Thymus (tissue), 11 donors: ENCODE measurements at regions not wholly inside any gene's neighbourhood (a gene's known extent, or its start where the extent isn't known, plus 50 kb on each side); places are given as distances from the start of the nearest gene placed in this dataset.
A peak's percentile ranks its signal among the peaks of the same experiment; 100 is the strongest.
"Not testable (repeated sequence)": the region's sequence is repeated elsewhere in the genome, so short reads cannot be mapped to it uniquely, and the experiment has no call there.

Experiments used
- DNase-seq, 9 donors: peaks; one replicate each; pipeline ENCODE4 v3.0.0-alpha.2; 2013; ENCODE audit warnings: low spot score in 9 of 9, low read depth in 6 of 9, missing footprints in 1 of 9
- H3K27ac ChIP-seq, 2 donors: one replicate each; pipeline ENCODE4 v1.5.1; 2013; ENCODE audit warnings: control low read depth in 1 of 2, low read depth in 1 of 2, low read length in 1 of 2, mild to moderate bottlenecking in 1 of 2, moderate library complexity in 1 of 2
- H3K27me3 ChIP-seq, 2 donors: one replicate each; pipeline ENCODE4 v1.5.1; 2013; ENCODE audit warnings: low read length in 1 of 2; ENCODE audit not compliant: control insufficient read depth in 2 of 2, insufficient read depth in 1 of 2
- H3K36me3 ChIP-seq, 2 donors: one replicate each; pipeline ENCODE4 v1.5.1; 2013; ENCODE audit warnings: low read length in 1 of 2, mild to moderate bottlenecking in 1 of 2, moderate library complexity in 1 of 2; ENCODE audit not compliant: control insufficient read depth in 2 of 2, insufficient read depth in 2 of 2
- H3K4me1 ChIP-seq, 2 donors: one replicate each; pipeline ENCODE4 v1.5.1; 2013; ENCODE audit warnings: low read length in 2 of 2; ENCODE audit not compliant: control insufficient read depth in 2 of 2, insufficient read depth in 2 of 2
- H3K4me3 ChIP-seq, 2 donors: one replicate each; pipeline ENCODE4 v1.5.1; 2013; ENCODE audit warnings: low read length in 2 of 2, control low read depth in 1 of 2, mild to moderate bottlenecking in 1 of 2
- H3K9me3 ChIP-seq, 2 donors: one replicate each; pipeline ENCODE4 v1.5.1; 2013; ENCODE audit warnings: low read length in 1 of 2, mild to moderate bottlenecking in 1 of 2; ENCODE audit not compliant: control insufficient read depth in 2 of 2, insufficient read depth in 1 of 2
- WGBS: extraction: QIAGEN DNeasy Blood & Tissue Kit; methylation state at CpG from one replicate; pipeline ENCODE4 v1.1.7; 2013; 5-methylcytosine and 5-hydroxymethylcytosine counted together
- donor health status: healthy.

DNA sequence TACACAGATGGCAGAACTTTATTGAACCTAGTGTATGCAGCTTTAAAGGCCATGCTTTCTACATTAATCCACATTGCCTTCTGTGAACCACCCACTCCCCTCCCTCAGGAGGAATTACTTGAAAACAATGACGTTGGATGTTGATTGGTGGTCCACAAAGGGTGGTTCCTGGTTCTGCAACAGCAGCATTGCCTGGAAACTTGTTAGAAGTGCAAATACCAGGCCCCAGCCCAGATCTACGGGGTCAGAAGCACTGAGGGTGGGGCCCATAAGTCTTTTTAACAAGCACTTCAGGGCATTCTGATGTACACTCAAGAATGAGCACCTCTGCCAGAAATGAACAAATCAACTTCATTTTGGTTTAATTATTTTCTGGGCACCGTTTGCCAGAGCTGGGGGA lies 91.0 kb downstream of the ISX start:
- no peak overlapping the region for H3K4me3 ChIP-seq
- H3K27ac ChIP-seq = no peak overlapping the region
- peaks cover 0 to 2% of the 10 kb centered on the region in 2 donors for H3K27me3 ChIP-seq
- 78% methylated on average over 3 of the region's 3 CpGs for WGBS
- H3K4me1 ChIP-seq = no peaks in the 10 kb centered on the region
- DNase-seq = no peak
- H3K9me3 ChIP-seq = no peaks in the 10 kb centered on the region
- H3K36me3 ChIP-seq = no peaks in the 10 kb centered on the region

DNA sequence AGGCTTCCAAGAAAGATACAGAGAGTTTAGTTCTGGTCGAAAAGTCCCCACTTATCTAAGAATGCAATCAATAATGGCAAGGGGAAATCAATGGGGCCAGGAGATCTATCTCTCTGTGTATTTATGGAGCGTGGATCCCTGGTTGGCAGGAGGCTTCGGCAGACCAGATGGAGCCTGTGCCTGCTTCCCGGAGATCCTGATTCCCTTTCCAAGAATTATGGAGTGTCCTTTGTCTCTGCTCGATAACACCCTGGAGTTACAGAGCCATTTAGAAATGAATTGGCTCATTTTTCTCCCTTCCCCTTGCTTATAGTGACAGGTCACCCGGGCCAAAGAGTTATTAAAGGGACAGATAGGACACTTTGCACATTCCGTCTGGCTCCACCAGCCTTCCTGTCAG lies 92.4 kb downstream of the ISX start:
- no peak overlapping the region for H3K4me3 ChIP-seq
- no peak overlapping the region for H3K27ac ChIP-seq
- no peak for DNase-seq
- no peaks in the 10 kb centered on the region for H3K36me3 ChIP-seq
- peaks cover 0 to 2% of the 10 kb centered on the region in 2 donors for H3K27me3 ChIP-seq
- H3K4me1 ChIP-seq = no peaks in the 10 kb centered on the region
- WGBS = 69% methylated on average over 7 of the region's 7 CpGs
- no peaks in the 10 kb centered on the region for H3K9me3 ChIP-seq

DNA sequence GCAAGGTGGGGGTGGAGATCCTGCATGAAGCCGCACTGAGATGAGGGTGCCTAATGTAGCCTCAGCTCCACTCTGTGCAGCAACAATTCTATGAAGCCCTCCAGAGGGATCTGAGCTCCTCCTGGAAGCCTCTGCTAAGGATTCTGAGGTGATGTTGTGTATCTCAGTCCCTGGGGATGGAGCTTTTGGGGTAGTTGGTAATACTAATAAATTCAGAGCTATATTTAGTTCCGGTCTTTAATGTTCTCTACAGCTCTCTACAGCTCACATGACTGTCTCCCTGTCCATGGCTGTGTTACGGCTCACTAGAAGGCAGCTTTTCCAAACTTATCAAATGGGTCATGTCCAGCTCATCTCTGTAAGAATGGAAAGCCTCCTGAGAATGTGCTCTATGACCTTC lies 93.4 kb downstream of the ISX start:
- Histone ChIP-seq H3K4me3 (no peak overlapping the region), H3K9me3 (no peaks in the 10 kb centered on the region), H3K27me3 (peaks cover 0 to 2% of the 10 kb centered on the region in 2 donors), H3K36me3 (no peaks in the 10 kb centered on the region), H3K4me1 (no peaks in the 10 kb centered on the region), H3K27ac (no peak overlapping the region)
- no peak for DNase-seq
- 96% methylated on average over 3 of the region's 3 CpGs for WGBS

DNA sequence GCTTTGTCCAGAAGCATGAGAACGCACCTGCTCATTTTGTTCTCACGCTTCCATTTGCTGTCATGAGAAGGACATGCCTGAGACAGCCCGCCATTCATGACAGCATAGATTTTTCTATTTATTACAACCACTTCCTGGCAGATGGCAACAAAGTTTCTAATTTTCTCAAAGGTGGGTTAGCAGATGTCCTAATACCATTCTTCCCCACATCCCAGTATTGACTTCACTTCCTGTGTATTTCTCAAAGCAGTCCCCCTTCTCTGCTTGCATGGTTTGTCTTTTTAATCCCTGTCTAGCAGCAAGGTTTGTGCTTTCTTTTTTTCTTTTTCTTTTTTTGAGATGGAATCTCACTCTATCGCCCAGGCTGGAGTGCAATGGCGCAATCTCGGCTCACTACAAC lies 94.3 kb downstream of the ISX start:
- DNase-seq = no peak
- no peak overlapping the region for H3K27ac ChIP-seq
- H3K36me3 ChIP-seq = no peaks in the 10 kb centered on the region
- H3K4me3 ChIP-seq = no peak overlapping the region
- H3K9me3 ChIP-seq = no peaks in the 10 kb centered on the region
- 89% methylated on average over 6 of the region's 6 CpGs for WGBS
- H3K4me1 ChIP-seq = no peaks in the 10 kb centered on the region
- H3K27me3 ChIP-seq = no peaks in the 10 kb centered on the region

DNA sequence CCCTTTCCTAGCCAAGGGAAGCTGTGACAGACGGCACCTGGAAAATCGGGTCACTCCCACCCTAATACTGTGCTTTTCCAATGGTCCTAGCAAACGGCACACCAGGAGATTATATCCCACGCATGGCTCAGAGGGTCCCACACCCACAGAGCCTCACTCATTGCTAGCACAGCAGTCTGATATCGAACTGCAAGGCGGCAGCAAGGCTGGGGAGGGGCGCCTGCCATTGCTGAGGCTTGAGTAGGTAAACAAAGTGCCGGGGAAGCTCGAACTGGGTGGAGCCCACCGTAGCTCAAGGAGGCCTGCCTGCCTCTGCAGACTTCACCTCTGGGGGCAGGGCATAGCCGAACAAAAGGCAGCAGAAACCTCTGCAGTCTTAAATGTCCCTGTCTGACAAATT lies 91.4 kb upstream of the HMGXB4 start:
- not testable (repeated sequence) for DNase-seq, H3K4me3 ChIP-seq, H3K36me3 ChIP-seq, H3K4me1 ChIP-seq, H3K27me3 ChIP-seq, H3K9me3 ChIP-seq, H3K27ac ChIP-seq
- 91% methylated on average over 11 of the region's 11 CpGs for WGBS

DNA sequence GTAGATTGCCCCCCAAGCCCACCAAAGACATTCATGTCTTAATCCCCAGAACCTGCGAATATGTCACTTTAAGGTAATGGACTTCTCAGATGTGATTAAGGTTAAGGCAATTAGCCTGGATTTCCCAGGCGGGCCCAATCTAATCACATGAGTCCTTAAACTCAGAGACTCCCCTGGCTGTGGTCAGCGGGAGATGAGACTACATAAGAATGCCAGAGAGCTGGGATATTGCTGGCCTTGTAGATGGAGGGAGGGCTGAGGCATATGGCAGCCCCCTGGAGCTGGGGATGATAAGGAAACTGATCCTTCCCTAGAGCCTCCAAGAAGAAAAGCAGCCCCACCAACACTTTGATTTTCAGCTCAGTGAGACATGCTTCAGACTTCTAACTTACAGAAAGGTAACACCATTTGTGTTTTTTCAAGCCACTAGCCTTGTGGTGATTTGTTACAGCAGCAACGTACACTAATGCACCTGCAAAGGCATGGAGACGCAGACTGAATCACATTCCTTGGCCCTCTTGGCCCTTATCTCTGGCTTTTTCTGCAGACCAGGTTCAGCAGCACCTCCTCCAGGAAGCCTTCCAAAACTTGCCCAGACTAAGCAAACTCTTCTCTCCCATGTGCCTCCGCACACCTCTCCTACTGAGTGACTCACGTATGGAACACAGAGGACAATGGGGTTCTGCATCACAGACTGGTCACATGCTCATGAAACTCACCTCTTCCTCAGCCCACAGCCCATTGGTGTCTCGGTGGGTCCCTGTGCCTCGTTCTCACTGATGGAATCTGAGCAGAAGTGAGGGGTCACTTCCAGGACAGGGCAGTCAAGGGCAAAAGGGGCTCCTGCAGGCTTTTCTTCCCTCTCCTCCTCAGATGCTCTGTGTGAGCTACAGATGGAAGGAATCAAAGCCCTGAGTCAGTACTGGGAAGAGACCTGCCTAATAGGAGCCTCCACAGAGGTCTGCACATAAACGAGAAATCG lies 86.3 kb upstream of the HMGXB4 start:
- H3K27me3 ChIP-seq = no peaks in the 10 kb centered on the region
- no peak overlapping the region for H3K4me3 ChIP-seq
- DNase-seq = peak in 1 of 9 donors; percentile 4
- no peaks in the 10 kb centered on the region for H3K36me3 ChIP-seq
- no peaks in the 10 kb centered on the region for H3K9me3 ChIP-seq
- H3K4me1 ChIP-seq = no peaks in the 10 kb centered on the region
- no peak overlapping the region for H3K27ac ChIP-seq
- WGBS = 81% methylated on average over 11 of the region's 11 CpGs

DNA sequence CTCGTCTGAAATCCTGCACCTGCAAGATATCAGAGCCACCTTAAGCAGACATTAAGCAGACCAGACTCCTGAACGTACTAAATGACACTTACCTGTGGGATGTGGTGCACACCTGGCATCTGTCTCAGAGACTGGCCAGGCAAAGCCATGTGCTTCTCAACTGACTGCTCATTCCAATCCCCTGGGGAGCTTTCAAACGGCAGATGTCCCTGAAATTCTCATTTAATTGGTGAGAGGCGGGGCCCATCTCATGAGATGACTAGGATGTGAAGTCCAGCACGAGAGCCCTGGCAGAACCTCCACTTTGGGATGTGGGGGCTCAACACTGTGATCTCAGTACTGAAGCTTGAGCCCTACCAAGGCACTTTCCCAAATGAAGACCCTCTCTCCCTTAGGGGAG lies 84.9 kb upstream of the HMGXB4 start:
- H3K9me3 ChIP-seq = no peaks in the 10 kb centered on the region
- 59% methylated on average over 5 of the region's 5 CpGs for WGBS
- DNase-seq = no peak
- no peaks in the 10 kb centered on the region for H3K36me3 ChIP-seq
- H3K27me3 ChIP-seq = no peaks in the 10 kb centered on the region
- H3K27ac ChIP-seq = no peak overlapping the region
- no peaks in the 10 kb centered on the region for H3K4me1 ChIP-seq
- H3K4me3 ChIP-seq = no peak overlapping the region

DNA sequence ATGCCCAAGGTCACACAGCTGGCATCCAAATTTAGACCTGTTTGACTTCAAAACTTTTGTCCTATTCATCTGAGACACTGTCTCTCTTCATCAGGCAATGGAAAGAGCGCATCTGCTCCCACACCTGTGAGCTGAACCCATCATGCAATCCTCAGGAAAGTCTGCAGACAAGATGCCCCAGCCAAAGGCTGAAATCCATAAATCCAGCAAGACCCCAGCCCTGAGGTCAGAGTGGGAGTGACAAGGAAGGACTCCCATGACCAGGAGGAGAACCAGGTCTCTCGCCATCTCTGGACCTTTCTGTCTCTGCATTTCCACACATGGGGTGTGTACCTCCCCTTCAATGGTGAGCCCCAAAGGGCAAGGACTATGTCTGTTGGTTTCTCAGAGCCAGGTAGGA lies 83.6 kb upstream of the HMGXB4 start:
- WGBS = 87% methylated on average over 2 of the region's 2 CpGs
- Histone ChIP-seq H3K9me3 (no peaks in the 10 kb centered on the region), H3K27ac (no peak overlapping the region), H3K4me3 (no peak overlapping the region), H3K36me3 (no peaks in the 10 kb centered on the region), H3K27me3 (no peaks in the 10 kb centered on the region), H3K4me1 (no peaks in the 10 kb centered on the region)
- DNase-seq = no peak

DNA sequence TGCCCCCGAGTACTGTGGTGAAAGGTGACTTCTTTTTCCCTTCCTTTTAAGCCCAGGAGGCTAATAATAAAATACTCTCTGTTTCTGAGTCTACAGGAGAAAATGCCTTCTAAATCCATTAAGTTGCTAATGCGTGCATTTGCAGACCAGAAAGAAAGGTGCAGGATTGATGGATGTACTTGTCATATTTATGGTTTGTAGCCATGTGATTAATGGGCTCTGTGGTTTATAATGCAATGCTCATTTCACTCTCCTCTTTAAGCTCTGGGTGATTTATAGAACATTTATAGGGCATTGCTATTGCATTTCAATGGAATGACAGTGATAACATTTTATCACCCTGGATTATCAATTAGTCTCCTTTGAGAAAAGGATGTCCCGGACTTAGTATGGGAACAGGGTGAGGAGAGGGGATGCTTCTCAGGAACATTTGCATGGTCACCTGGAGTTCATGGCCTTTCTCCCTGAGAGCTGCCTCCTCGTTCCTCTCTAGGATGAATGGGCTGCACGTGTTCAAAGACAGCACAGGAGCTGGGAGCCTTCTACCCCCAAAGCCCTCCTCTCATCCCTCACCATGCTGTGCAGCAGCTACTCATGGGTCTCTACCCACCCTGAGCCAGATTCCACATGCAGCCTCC lies 82.8 kb upstream of the HMGXB4 start:
- no peaks in the 10 kb centered on the region for H3K27me3 ChIP-seq
- H3K4me3 ChIP-seq = no peak overlapping the region
- no peaks in the 10 kb centered on the region for H3K9me3 ChIP-seq
- WGBS = 39% methylated on average over 5 of the region's 5 CpGs
- no peaks in the 10 kb centered on the region for H3K36me3 ChIP-seq
- no peak overlapping the region for H3K27ac ChIP-seq
- no peaks in the 10 kb centered on the region for H3K4me1 ChIP-seq
- DNase-seq = no peak
